ENCODE measurements at regions not wholly inside any gene's neighbourhood (a gene's known extent, or its start where the extent isn't known, plus 50 kb on each side); places are given as distances from the start of the nearest gene placed in this dataset.

DNA sequence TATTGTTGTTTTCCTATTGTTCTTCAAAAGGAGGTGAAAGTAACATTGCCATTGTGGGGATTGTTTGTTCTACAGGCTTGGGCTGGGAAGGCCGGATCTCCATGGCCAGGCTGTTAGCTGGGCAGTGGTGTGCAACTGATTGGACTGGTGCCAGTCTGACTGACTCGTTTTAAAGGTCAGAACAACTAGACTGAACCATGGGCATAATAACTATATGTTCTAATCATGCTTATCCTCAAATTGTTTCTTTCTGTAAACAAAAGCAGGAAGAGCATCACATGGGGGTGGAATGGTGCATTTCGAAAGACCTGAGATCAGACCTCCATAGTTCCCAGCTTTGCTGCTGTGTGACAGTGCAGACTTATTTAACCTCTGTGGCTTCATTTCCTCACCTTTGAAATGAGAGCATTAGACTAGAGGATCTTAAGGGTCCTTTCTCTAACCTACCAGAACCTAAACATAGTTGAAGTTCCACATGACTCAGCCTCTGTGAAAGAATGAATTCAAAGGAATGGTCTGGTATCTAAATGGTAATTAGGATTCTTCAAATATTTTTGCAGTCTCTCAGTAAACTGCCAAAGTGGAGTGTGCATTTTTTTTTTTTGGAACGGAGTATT lies 66.7 kb upstream of the PGRMC2 start:
- peak; percentile 17 for DNase-seq

DNA sequence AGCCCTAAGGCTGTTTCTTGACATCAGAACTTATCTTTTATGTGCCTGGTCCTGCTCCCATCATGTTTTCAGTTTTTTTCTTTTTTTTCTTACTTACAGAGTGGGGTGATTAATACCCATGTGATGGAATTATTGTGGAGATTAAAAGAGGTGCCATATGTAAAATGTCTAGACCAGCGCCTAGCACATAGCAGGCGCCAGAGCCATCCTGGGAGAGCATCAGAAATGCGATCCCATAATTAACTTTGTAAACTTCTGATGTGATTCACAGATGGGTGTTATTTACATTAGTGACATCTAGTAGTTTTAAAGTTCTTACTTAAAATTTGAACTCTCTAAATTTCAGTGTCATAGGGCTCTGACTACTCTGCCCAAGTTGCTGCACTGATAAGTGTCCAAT lies 66.2 kb upstream of the PGRMC2 start:
- DNase-seq = peak; percentile 3

DNA sequence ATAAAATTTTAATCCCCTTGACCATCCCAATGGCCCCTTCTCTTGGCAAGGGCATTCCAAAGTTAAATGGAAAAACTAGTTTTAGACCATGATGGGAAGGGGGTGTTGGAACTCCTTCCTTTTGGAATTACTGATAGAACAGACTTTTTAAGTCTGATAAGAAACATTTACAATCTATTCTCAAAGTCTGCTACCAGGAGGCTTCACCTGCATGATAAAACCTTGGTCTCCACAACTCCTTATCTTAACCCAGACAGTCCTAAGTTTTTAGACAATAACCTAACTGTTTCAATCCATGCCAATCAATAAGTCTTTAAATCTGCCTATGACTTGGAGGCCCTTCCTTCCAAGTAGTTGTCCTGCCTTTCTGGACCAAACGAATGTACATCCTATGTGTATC lies 63.9 kb upstream of the PGRMC2 start:
- no peak for DNase-seq

DNA sequence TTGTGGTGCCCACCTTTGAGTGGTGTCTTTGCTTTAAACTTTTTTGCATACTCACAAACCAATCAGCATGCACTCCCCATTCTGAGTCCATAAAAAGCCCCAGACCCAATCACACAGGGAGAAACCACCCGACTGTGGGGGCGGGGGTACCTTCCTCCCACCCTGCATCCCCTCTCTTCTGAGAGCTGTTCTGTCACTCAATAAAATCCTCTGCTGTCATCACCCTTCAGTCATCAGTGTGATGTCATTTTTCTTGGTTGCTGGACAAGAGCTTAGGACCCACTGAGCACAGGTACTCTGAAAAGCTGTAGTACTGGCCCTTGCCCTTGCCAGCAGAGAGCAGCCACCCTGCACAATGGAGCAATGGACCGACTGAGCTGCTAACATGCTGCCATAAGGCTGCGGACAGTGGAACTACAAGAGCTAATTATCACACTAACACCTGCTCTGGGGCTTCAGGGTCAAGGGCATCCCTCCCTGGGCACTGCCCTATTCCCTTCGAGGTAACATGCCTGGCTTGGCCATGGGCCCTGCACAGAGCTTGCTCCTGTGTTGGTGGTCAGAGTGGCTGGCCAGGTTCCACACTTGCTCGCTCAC lies 62.9 kb upstream of the PGRMC2 start:
- no peak for DNase-seq

DNA sequence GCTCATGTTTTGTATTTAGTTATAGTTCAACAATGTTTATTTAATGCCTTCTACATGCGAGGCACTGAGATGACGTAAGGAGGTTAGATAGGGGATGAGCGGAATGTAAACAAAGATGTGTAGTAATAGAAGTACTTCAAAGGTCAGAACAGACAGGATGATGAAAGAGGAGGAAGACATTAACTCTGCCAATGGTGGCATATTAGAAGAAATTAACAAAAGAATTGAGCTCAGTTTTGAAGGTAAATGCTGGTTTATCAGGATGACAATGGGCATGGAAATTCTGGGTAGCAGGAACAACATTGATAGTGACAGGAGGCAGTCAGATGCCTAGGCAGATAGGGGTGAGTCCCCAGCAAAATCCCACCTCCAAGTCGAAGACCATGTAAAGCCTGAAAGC lies 62.3 kb upstream of the PGRMC2 start:
- DNase-seq = no peak

DNA sequence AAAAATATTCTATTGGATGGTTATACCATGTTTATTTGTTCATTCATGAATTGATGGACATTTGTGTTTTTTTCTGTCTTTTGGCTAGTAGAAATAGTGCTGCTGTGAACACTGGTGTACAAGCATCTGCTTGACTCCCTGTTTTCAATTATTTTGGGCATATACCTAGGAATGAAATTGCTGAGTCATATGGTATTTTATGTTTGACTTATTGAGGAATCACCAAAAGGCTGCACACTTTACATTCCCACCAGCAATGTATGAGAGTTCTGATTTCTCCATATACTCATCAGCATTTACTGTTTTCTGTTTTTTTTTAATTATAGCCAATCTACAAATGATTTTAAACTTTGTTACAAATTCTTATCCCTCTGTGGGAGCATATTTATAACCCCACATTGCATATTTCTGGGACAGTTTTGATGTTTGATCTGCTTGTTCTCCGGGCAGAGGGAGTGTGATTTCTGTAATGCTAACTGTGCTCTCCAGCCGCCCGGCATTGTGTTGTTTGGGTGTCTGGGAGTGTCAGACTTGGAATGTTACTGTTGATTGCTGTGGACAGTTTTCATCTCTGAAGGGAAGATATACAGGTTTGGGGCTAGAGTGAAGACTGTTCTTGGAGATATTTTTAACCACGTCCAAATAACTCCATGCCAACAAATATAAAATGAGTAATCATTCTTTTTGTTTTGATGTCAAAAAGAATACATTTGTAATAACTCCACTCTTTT lies 60.5 kb upstream of the PGRMC2 start:
- DNase-seq = no peak

DNA sequence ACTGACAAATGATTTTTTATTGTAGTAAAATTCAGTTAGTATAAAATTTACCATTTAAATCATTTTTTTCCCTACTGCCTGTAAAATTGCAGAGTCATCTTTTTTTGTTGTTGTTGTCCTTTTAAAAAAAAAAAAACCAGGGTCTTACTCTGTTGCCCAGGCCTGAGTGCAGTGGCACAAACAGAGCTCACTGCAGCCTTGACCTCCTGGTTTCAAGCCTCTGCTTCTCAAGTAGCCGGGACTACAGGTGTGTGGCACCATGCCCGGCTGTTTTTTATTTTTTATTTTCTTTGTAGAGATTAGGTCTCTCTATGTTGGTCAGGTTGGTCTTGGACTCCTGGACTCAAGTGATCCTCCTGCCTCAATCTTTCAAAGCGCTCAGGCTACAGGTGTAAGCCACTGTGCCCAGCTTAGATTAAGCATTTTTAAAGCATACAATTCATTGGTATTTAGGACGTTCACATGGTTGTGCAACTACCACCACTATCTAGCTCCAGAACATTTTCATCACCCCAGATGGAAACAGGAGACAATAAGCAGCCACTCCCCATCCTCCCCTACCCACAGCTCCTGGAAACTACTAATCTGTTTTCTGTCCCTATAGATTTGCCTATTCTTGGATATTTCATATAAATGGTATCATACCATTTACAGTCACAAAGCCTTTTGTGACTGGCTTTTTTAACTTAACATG lies 59.7 kb upstream of the PGRMC2 start:
- DNase-seq = no peak

DNA sequence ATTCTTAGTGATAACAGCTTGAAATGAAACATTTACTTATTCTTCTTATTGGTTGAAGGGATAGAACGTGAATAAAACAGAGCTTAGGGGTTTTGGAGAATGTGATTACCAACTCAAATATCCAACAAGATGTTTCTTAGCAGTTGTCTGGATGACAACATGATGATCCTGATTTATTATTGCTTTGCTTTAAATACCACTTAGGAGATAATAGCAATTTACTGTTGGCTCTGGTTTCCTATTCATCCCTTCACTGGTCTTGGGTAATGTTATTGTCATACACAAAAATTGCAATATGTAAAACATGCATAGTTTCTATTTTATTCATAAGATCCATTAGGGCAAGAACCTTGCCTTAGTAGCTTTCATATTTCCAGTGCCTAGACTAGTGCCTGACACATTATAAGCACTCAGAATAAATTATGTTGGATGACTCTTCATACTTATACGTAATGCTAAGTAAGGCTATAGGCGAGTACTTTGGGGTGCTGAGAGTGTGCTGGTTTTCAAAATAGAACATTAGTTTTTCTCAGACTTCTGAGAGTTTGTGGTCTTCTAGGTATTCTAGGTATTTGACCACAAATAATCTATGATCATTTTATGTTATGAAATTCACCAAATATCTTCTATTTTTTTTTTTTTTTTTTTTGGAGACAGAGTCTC lies 58.6 kb upstream of the PGRMC2 start:
- DNase-seq = no peak

DNA sequence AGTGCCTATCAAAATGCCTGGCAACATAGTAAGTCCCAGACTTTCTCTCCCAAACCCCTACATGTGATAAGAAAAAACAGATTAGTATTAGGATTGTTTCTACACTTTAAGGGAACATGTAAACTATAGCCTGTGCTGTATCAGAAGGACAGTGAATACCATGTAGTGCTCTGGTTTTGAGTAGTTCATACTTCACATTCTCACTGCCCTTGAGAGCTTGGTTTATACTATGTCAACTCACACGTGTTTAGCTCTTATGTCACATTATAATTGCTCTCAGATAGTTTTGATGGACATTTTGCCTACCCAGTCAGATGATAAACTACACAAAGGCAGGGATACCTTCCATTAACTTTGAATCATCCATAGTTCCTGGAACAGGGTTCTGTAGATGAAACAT lies 58.0 kb upstream of the PGRMC2 start:
- no peak for DNase-seq

DNA sequence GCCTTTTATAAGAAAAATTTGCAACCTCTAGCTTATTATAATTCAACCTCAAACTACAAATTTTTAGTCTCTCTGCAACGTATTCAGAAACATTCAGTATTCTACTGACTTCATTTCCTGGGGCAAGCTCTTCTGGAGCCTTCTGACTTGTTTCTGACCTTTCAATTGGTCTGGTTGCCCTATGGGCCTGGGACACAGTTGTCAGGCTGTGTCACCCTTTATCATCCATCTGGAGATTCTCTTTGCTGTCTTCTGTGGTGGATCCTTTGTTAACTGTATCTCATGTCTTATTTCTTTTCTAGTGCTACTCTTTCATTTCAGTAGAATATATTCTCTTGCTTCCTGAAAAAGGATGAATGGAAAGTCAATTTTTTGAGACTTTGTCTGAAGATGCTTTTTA lies 55.1 kb upstream of the PGRMC2 start:
- no peak for DNase-seq

DNA sequence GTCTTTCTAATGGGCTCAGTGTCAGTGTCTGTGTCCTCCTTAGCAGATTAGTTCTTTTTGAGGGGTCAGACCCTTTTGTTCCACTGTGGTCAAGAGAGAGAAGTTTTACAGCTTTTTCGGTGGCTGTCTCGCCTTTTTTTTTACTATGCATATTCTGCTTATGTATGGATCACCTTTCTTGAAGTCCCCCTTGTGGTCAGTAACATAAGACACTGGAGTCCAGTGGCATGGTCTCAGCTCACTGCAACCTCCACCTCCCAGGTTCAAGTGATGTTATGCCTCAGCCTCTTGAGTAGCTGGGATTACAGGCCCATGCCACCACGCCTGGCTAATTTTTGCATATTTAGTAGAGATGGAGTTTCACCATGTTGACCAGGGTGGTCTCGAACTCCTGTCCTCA lies 54.0 kb upstream of the PGRMC2 start:
- no peak for DNase-seq

DNA sequence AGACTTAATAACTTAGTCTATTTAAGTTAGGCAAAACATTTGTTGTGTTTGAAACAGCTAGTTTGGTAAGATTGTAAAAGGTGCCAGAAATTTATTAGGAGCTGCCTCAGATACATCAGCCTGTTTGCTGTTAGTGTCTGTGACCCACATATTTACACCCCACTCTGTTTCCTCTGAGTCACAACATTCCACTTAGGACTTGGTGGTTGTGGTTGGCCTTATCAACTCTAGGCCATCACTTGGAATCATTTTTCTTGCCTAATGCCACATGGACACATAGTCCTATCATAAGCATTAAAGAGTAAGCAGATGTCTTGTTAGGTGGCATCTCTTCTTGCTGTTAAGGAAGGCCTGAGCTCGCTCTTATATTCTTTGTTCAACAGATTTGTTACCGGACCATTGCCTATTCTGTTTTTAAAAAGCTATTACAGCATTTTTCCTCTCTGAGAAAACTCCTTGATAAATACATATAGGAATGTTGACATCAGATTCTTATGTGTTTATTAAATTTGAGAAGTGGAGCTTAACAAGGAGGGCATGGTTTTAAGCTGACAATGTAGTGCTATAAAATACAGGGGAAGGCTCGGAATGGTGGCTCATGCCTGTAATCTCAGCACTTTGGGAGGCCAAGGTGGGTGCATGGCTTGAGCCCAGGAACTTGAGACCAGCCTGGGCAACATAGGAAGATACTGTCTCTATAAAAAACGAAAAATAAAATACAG lies 51.2 kb upstream of the PGRMC2 start:
- DNase-seq = no peak

DNA sequence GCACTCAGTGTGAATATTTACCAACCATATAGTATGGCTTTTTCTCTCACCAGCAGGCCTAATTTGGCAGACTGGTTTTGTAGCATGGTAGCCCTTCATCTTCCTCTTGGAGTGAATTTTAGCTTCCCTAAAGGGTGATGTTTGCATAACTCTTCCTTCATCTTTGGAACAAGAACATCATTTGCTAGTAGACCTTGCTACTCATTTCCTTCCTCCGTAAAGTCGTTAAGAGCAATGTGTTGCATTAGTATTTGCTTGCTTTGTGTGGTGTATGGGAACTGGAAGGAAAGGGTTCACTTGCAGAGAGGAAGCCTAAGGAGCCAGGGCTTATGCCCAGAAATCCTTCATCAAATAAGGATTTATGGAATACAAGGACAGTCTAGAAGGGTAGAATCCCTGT lies 50.2 kb upstream of the PGRMC2 start:
- no peak for DNase-seq
